ENCODE measurements at regions not wholly inside any gene's neighbourhood (a gene's known extent, or its start where the extent isn't known, plus 50 kb on each side); places are given as distances from the start of the nearest gene placed in this dataset.

DNA sequence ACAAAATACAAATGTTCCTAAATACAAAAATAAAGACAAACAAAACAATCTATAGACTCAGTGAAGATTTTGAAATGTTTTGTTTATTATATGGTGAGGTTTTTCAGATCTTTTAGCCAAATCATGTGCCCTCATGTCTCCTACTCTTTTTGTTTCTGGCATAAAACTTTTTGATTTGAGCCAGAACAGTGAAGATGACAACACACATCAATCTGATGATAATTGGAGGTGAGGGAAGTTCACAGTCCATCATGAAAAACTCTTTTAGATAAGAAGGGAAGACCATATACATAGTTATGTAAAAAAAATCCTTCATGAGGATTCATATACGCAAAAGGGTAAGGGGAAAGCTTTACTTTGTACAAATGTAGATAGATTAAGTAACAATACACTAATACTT lies 75.1 kb upstream of the OSBPL11 start:
- no peaks in the 10 kb centered on the region for H3K36me3 ChIP-seq (replicated peaks; ENCODE audit: insufficient read depth, low read length)
- no peak overlapping the region for H3K9ac ChIP-seq (ENCODE audit: low read length)
- H3K9me2 ChIP-seq (replicated peaks; ENCODE audit: insufficient read depth, low read length): no peaks in the 10 kb centered on the region
- H4K20me1 ChIP-seq (ENCODE audit: insufficient read depth, low read length): no peaks in the 10 kb centered on the region
- H3K4me2 ChIP-seq (ENCODE audit: low read depth, low read length): no peak overlapping the region
- H3K27ac ChIP-seq (ENCODE audit: low read length): no peak overlapping the region
- TF ChIP-seq, protein P1, sequence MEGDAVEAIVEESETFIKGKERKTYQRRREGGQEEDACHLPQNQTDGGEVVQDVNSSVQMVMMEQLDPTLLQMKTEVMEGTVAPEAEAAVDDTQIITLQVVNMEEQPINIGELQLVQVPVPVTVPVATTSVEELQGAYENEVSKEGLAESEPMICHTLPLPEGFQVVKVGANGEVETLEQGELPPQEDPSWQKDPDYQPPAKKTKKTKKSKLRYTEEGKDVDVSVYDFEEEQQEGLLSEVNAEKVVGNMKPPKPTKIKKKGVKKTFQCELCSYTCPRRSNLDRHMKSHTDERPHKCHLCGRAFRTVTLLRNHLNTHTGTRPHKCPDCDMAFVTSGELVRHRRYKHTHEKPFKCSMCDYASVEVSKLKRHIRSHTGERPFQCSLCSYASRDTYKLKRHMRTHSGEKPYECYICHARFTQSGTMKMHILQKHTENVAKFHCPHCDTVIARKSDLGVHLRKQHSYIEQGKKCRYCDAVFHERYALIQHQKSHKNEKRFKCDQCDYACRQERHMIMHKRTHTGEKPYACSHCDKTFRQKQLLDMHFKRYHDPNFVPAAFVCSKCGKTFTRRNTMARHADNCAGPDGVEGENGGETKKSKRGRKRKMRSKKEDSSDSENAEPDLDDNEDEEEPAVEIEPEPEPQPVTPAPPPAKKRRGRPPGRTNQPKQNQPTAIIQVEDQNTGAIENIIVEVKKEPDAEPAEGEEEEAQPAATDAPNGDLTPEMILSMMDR (IDR thresholded peaks at IDR 0.05; ENCODE audit: low read length): no peak
- TF ChIP-seq EZH2 (optimal IDR thresholded peaks at IDR 0.05; ENCODE audit: low read depth, low read length): no peak
- no peaks in the 10 kb centered on the region for H3K79me2 ChIP-seq (ENCODE audit: low read length)
- no peak overlapping the region for H2AFZ ChIP-seq (ENCODE audit: low read length)
- no peak overlapping the region for H3K4me3 ChIP-seq (ENCODE audit: low read length)
- H3F3A ChIP-seq (ENCODE audit: insufficient read depth, low read length): no peaks in the 10 kb centered on the region
- no peaks in the 10 kb centered on the region for H3K27me3 ChIP-seq (replicated peaks; ENCODE audit: insufficient read depth, low read length)
- H3K4me1 ChIP-seq (ENCODE audit: low read length): no peaks in the 10 kb centered on the region
- DNase-seq: no peak
- no peaks in the 10 kb centered on the region for H3K9me3 ChIP-seq (replicated peaks; ENCODE audit: insufficient read depth, low read length)

DNA sequence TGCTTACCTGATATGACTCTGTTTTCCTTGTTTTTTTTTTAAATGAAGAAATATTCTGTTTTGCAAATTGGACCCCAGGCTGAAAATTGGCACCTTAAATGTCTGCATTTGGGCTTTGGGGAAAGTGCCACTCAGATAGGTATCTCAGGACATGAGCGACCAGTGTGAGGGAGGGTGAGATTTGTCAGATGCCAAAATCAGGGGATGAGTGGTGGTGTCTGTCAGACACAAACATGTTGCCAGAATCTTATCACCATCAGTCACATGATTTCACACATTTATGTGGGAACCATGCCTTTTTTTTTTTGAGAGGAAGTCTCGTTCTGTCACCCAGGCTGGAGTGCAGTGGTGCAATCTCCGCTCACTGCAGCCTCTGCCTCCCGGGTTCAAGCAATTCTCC lies 75.6 kb upstream of the OSBPL11 start:
- Histone ChIP-seq H3K9ac (ENCODE audit: low read length) (no peak overlapping the region), H4K20me1 (ENCODE audit: insufficient read depth, low read length) (no peaks in the 10 kb centered on the region), H3K79me2 (ENCODE audit: low read length) (no peaks in the 10 kb centered on the region), H3K4me3 (ENCODE audit: low read length) (no peak overlapping the region), H3K36me3 (replicated peaks; ENCODE audit: insufficient read depth, low read length) (no peaks in the 10 kb centered on the region), H3K27me3 (replicated peaks; ENCODE audit: insufficient read depth, low read length) (no peaks in the 10 kb centered on the region), H3K9me3 (replicated peaks; ENCODE audit: insufficient read depth, low read length) (no peaks in the 10 kb centered on the region), H2AFZ (ENCODE audit: low read length) (no peak overlapping the region), H3K27ac (ENCODE audit: low read length) (no peak overlapping the region), H3K4me2 (ENCODE audit: low read depth, low read length) (no peak overlapping the region), H3K4me1 (ENCODE audit: low read length) (no peaks in the 10 kb centered on the region), H3K9me2 (replicated peaks; ENCODE audit: insufficient read depth, low read length) (no peaks in the 10 kb centered on the region), H3F3A (ENCODE audit: insufficient read depth, low read length) (no peaks in the 10 kb centered on the region)
- DNase-seq: no peak
- TF ChIP-seq, protein P1 (IDR thresholded peaks at IDR 0.05; ENCODE audit: low read length): no peak
- TF ChIP-seq EZH2phosphoT487 (IDR thresholded peaks at IDR 0.05; ENCODE audit: low read length) (no peak), EZH2 (optimal IDR thresholded peaks at IDR 0.05; ENCODE audit: low read depth, low read length) (no peak)

- Histone ChIP-seq H2AFZ (ENCODE audit: low read length) (no peak overlapping the region), H3K36me3 (replicated peaks; ENCODE audit: insufficient read depth, low read length) (no peaks in the 10 kb centered on the region), H3K9me2 (replicated peaks; ENCODE audit: insufficient read depth, low read length) (no peaks in the 10 kb centered on the region), H3K79me2 (ENCODE audit: low read length) (no peaks in the 10 kb centered on the region), H3K4me3 (ENCODE audit: low read length) (no peak overlapping the region), H3K27me3 (replicated peaks; ENCODE audit: insufficient read depth, low read length) (no peaks in the 10 kb centered on the region), H3K27ac (ENCODE audit: low read length) (no peak overlapping the region), H4K20me1 (ENCODE audit: insufficient read depth, low read length) (no peaks in the 10 kb centered on the region), H3K9ac (ENCODE audit: low read length) (no peak overlapping the region), H3F3A (ENCODE audit: insufficient read depth, low read length) (no peaks in the 10 kb centered on the region), H3K9me3 (replicated peaks; ENCODE audit: insufficient read depth, low read length) (no peaks in the 10 kb centered on the region), H3K4me1 (ENCODE audit: low read length) (no peaks in the 10 kb centered on the region), H3K4me2 (ENCODE audit: low read depth, low read length) (no peak overlapping the region)
- DNase-seq: no peak
- no peak for TF ChIP-seq EZH2phosphoT487 (IDR thresholded peaks at IDR 0.05; ENCODE audit: low read length)
- TF ChIP-seq, protein P1 (IDR thresholded peaks at IDR 0.05; ENCODE audit: low read length): no peak
- TF ChIP-seq EZH2 (optimal IDR thresholded peaks at IDR 0.05; ENCODE audit: low read depth, low read length): no peak
Observed at GRCh38 chr3:125671461-125672243, 76.4 kb upstream of the OSBPL11 start.
